HG03159 (cell line): ENCODE measurements at regions not wholly inside any gene's neighbourhood (a gene's known extent, or its start where the extent isn't known, plus 50 kb on each side); places are given as distances from the start of the nearest gene placed in this dataset.

Experiments
- ATAC-seq: cut with Tn5 transposase; IDR thresholded peaks from one replicate; pipeline ENCODE4 v1.9.1; 2021; ENCODE audit warnings: mild to moderate bottlenecking, moderate library complexity; ENCODE audit not compliant: unreplicated experiment

GRCh38 chr12:98328467-98328866, 186.9 kb upstream of the TMPO start:
- ATAC-seq, result no peak

- ATAC-seq, result no peak
Observed at GRCh38 chr12:98329589-98329988, 185.8 kb upstream of the TMPO start.

DNA sequence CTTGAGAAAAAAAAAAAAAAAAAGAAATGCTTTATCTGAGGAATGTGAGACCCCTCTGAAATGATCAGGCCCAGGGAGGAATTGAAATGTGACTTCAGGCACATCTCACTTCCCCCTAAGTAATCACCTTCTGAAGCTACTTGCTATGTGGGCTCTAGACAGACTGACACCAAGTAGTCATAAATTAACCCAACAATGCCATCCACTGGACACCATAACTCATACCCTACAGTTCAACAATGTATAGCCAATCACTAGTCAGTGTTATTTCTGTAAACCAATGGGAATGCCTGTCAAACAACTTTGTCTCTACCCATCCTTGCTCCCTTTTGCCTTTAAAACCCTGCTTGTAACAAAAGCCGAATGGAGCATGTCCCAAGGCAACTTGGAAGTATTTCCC, 182.7 kb upstream of the TMPO start:
- ATAC-seq, result peak; percentile 74

- no peak for ATAC-seq
Observed at GRCh38 chr12:98334768-98335167, 180.6 kb upstream of the TMPO start.

GRCh38 chr12:98341026-98341425, 174.4 kb upstream of the TMPO start:
- ATAC-seq, result no peak

- ATAC-seq, result no peak
Observed at GRCh38 chr12:98341732-98342131, 173.7 kb upstream of the TMPO start.

- ATAC-seq, result no peak
Observed at GRCh38 chr12:98343002-98343567, 172.3 kb upstream of the TMPO start.

GRCh38 chr12:98344046-98344930, 171.1 kb upstream of the TMPO start:
- ATAC-seq, result no peak

DNA sequence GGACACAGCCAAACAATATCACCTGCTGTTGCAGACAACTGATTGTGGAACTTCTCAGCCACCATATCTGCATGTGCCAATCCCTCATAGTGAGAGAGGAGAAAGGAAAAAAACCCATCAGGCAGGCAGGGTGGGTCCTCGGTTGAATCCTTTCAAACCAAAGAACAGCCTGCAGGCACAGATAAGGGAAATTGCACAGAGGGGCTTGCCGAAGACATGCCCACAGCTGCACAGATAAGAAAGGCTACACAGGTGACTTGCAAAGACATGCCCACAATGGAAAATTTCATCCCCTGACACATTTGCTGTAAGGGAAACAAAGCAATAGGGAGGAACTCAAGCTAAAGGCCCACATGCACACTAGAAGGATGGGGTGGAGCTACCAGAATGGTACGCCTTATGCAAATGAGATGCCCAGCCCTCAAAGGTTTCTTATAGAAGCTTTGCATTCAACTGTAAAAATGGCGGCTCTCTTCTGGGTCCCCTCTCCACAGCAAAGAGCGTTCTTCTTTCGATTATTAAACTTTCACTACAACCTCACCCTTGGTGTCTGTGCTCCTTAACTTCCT, 170.0 kb upstream of the TMPO start:
- ATAC-seq, result no peak

DNA sequence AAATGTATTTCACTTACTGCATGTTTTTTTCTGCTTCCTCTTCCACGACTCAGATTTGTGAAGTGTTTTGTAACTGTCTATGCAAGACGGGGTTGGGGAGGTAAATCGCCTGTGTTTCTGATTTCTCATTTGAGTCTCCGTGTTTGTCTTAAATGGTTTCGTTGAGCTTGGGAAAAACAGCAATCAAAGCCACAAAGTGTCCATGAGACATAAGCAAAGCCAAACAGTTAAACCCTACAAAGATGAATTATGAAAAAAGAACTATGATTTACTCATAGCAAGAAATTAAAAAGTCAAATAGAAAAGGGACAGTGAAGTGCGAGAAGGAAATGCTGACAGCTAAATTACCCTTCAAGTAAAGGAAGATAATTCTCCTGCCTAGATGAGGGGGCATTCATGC, 164.3 kb upstream of the TMPO start:
- no peak for ATAC-seq

DNA sequence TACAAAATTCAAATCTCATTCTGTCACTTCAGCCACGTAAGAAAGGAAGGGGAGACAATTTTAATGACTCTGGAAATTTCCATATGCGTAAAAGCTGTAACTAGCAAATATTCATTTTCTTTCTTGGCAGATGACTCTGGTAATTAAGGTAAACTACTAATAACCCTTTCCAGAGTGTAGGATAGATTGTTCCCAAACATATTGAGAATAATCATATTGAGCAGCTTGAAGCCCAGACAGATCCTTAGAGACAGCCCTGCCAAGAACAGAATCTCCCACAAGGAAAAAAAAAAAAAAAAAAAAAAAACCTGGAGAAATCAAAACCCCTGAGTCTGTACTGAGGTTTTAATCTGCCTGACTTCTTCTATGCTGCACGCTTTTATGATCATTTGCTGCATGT, 163.6 kb upstream of the TMPO start:
- ATAC-seq, result no peak

DNA sequence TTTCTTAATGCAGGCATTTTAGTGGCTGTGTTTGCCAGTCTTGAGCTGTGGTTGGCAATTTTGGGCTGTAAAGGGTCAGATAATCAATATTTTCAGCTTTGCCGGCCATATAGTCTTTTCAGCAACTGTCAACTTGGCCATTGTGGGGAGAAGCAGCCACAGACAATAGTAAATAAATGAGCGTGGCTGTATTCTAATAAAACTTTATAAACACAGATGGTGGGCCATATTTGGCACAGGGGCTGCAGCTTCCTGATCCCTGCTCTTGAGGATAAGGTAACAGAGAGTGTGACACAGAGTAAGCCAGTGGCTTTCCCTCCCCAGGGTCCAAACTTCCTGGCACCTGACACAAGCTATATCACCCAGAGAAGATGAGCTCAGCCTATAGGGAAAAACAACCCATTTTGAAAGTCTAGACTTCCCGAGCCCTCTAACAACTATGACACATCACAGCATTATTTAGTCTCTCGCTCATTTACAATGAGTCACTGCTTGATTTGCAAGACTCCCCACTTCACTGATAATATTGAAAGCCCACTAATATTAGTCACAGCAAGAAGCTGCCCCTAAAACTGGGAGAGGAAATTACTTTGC, 163.1 kb upstream of the TMPO start:
- ATAC-seq, result peak; percentile 42

GRCh38 chr12:98352835-98353234, 162.6 kb upstream of the TMPO start:
- ATAC-seq, result peak; percentile 28

GRCh38 chr12:98354520-98355035, 160.8 kb upstream of the TMPO start:
- ATAC-seq, result no peak

DNA sequence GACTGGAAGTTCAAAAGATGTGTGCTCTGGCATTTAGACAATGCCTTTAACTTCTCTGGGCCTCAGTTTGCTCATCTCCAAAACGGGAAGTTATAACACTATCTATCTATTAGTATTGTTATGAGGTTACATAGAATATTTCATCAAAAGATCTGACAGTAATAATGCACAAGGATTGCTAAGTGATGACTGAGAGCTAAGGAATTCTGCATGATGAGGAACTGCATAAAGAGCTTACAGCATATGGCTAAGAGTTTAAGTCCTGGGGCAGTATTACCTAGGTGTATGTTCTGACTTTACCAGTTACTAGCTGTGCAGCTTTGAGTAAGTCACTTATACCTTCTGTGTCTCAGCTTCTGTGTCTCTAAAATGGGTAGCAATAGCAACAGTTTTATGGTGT, 160.1 kb upstream of the TMPO start:
- no peak for ATAC-seq

DNA sequence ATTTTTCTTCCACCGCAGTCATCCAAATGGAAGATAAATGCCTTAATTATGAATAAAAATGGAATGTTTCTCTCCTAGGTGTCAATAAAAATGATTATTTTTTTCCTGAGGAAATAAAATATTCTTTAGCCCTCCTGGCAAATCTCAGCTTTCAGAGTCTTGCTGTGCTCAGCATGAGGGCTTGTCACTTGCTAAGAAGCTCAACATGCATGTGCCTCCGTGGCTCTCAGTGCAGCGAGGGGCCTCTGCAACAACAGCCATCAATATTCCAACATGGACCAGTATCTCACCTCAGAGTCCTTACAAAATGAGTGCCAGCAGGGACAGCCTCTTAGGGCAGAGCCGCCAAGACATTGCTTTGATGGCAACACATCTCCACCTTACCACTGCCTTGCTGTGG, 159.5 kb upstream of the TMPO start:
- ATAC-seq, result no peak

GRCh38 chr12:98358144-98358543, 157.2 kb upstream of the TMPO start:
- no peak for ATAC-seq

- no peak for ATAC-seq
Observed at GRCh38 chr12:98359856-98360255, 155.5 kb upstream of the TMPO start.

DNA sequence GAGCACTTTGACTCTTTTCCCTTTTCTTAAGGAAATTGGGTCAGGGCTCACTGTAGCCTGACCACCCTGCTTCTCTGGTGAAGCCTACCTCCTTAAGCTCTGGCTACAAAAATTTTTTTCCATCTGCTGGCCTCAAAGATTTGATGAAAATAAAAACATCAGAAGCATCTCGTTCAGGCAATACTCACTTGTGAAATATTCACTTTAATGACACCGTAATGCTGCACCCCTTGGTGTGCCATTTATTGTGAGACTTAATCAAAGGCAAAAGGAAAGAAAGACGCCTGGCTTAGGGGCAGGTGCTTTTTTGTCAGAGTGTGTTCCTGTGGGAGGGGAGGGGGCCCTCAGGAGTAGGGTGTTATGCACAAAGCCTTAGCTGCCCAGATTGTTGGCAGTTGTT, 155.0 kb upstream of the TMPO start:
- no peak for ATAC-seq

GRCh38 chr12:98369581-98369980, 145.8 kb upstream of the TMPO start:
- ATAC-seq, result no peak

DNA sequence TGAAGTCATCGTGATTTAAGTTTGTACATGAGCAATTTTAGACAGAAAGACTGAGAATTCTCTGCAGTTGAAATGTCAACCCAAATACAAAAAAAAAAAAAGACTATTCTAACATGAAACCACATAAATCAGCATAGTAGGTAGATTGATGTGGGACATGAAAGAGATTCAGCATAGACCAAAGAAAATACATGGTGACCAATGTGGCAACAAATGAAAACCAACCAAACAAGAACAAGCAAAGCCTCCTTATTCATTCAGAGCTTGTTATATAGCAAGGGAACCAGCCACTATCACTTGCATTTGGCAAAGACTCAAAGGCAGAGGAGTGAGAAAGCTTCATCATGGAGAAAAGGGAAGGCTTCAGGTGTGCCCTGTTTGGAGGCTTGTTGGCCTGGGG, 144.4 kb upstream of the TMPO start:
- ATAC-seq, result no peak

- ATAC-seq, result no peak
Observed at GRCh38 chr12:98371419-98371818, 144.0 kb upstream of the TMPO start.
